K562 (cell line): ENCODE measurements at regions not wholly inside any gene's neighbourhood (a gene's known extent, or its start where the extent isn't known, plus 50 kb on each side); places are given as distances from the start of the nearest gene placed in this dataset.

Source experiments
- ATAC-seq: fragments of 200-7000 bp; cut with Tn5 transposase; 3 replicates; pipeline ENCODE4 v1.9.1; 2020; ENCODE audit warnings: moderate library complexity
- BruUV-seq: library from RNA; stranded (reverse); fragments of 400-500 nt; replicated peaks from 2 replicates; lab custom pipeline; 2021; lab: Mats Ljungman, UMichigan
- CTCF ChIA-PET: fragments of 300-600 bp; formaldehyde crosslinking; extraction: SDS; loops from one replicate; lab custom pipeline; 2021; ENCODE audit warnings: low intra/inter-chr PET ratio; lab: Yijun Ruan, JAX
- POLR2A ChIA-PET: fragments of 300-600, 350-650 bp; sonication (Branson Sonifier 250); formaldehyde crosslinking; extraction: SDS; loops from one replicate; lab custom pipeline; 2021; ENCODE audit warnings: antibody characterized with exemption, inconsistent platforms; lab: Yijun Ruan, JAX
- DNase-seq, 4 experiments: peaks; one replicate each; pipeline versions ENCODE4 v3.0.0 to v3.0.0-alpha.2; 2011 to 2018; ENCODE audit warnings: low spot score in 3 of 4, mixed read lengths in 3 of 4; ENCODE audit errors: extremely low read depth in 1 of 4
- FAIRE-seq: peaks from 2 replicates; lab custom pipeline; 2011; peaks lifted over from hg19 to GRCh38; lab: Jason Lieb, UNC
- H2AFZ ChIP-seq: 2 replicates; pipeline ENCODE4 v1.6.0; 2011; ENCODE audit warnings: low read depth, low read length, control low read depth, inconsistent platforms
- H3K27ac ChIP-seq: fragments of 200-600 bp; 3 replicates; pipeline ENCODE4 v1.8.0; 2011; ENCODE audit warnings: low read depth, mild to moderate bottlenecking, control low read depth, inconsistent platforms, low read length, moderate library complexity, mixed read lengths; ENCODE audit errors: extremely low read depth
- H3K27me3 ChIP-seq, 2 experiments: fragments of 300-600 bp in 1 of 2; 2 replicates in 1 of 2; 3 replicates in 1 of 2; pipeline versions ENCODE4 v1.6.0 to v1.8.0; 2011; ENCODE audit warnings: inconsistent platforms in 2 of 2, low read length in 2 of 2, mild to moderate bottlenecking in 1 of 2, mixed read lengths in 1 of 2, moderate library complexity in 1 of 2; ENCODE audit not compliant: control insufficient read depth in 2 of 2, insufficient read depth in 2 of 2
- H3K36me3 ChIP-seq: fragments of 300-600 bp; 3 replicates; pipeline ENCODE4 v1.8.0; 2011; ENCODE audit warnings: mild to moderate bottlenecking, low read length, inconsistent platforms; ENCODE audit not compliant: control insufficient read depth, insufficient read depth
- H3K4me1 ChIP-seq, 2 experiments: fragments of 200-600 bp in 1 of 2; replicated peaks in 1 of 2; 2 replicates in 1 of 2; 3 replicates in 1 of 2; pipeline versions ENCODE4 v1.5.1 to v1.8.0; 2011; ENCODE audit warnings: inconsistent platforms in 2 of 2, low read length in 2 of 2, mild to moderate bottlenecking in 1 of 2, mixed read lengths in 1 of 2, moderate library complexity in 1 of 2; ENCODE audit not compliant: control insufficient read depth in 2 of 2, insufficient read depth in 2 of 2
- H3K4me2 ChIP-seq: 2 replicates; pipeline ENCODE4 v1.6.1; 2011; ENCODE audit warnings: low read length, control low read depth, inconsistent platforms, mixed read lengths; ENCODE audit not compliant: insufficient read depth
- H3K4me3 ChIP-seq: fragments of 200-600 bp; sonication (generic), shearing (Covaris generic); 2 replicates; pipeline ENCODE4 v1.5.1; 2016; ENCODE audit warnings: control low read depth, inconsistent platforms
- H3K79me2 ChIP-seq: fragments of 200-600 bp; 3 replicates; pipeline ENCODE4 v1.8.0; 2011; ENCODE audit warnings: low read length, inconsistent platforms; ENCODE audit not compliant: control insufficient read depth, insufficient read depth
- H3K9ac ChIP-seq, 2 experiments: 2 replicates each; pipeline versions ENCODE4 v1.6.0 to v1.6.1; 2011; ENCODE audit warnings: low read depth in 2 of 2, low read length in 2 of 2, control low read depth in 1 of 2, inconsistent platforms in 1 of 2, mild to moderate bottlenecking in 1 of 2, mixed read lengths in 1 of 2; ENCODE audit not compliant: insufficient read depth in 1 of 2
- H3K9me1 ChIP-seq: one replicate; pipeline ENCODE4 v1.6.0; 2011; ENCODE audit warnings: inconsistent platforms, mild to moderate bottlenecking, low read length, moderate library complexity; ENCODE audit not compliant: control insufficient read depth, insufficient read depth
- H3K9me3 ChIP-seq: replicated peaks from 2 replicates; pipeline ENCODE4 v1.5.1; 2011; ENCODE audit warnings: low read depth, low read length, inconsistent platforms; ENCODE audit not compliant: control insufficient read depth, insufficient read depth
- H4K20me1 ChIP-seq: replicated peaks from 2 replicates; pipeline ENCODE4 v1.6.1; 2011; ENCODE audit warnings: low read length, inconsistent platforms, mixed read lengths; ENCODE audit not compliant: control insufficient read depth, insufficient read depth
- CBX5 ChIP-seq: IDR thresholded peaks from 2 replicates; pipeline ENCODE4 v1.6.1; 2014; ENCODE audit warnings: low read depth, borderline replicate concordance
- COPS2 ChIP-seq: fragments of 450-650 bp; conservative IDR thresholded peaks from 2 replicates; pipeline ENCODE4 v1.6.1; 2016; ENCODE audit warnings: mild to moderate bottlenecking, moderate library complexity
- ESRRA ChIP-seq: fragments of 450-650 bp; IDR thresholded peaks from 2 replicates; pipeline ENCODE4 v1.6.1; 2014; ENCODE audit warnings: low read depth, mild to moderate bottlenecking, moderate library complexity, borderline replicate concordance
- FOXM1 ChIP-seq, 2 experiments: fragments of 450-650 bp in 1 of 2; sonication (generic) in 1 of 2; formaldehyde crosslinking in 1 of 2; IDR thresholded peaks; 2 replicates each; pipeline versions ENCODE4 v1.6.1 to v1.9.0; 2017 to 2022; ENCODE audit warnings: low read depth in 2 of 2, mild to moderate bottlenecking in 2 of 2, missing genetic modification reagents in 1 of 2, moderate library complexity in 1 of 2
- GABPA ChIP-seq: fragments of 200-800 bp; sonication (Bioruptor generic); conservative IDR thresholded peaks from 2 replicates; pipeline ENCODE4 v1.6.1; 2016; ENCODE audit warnings: low read depth, missing genetic modification characterization, missing compliant biosample characterization
- GABPB2 ChIP-seq: fragments of 250-450 bp; sonication (Bioruptor Pico); conservative IDR thresholded peaks from 2 replicates; pipeline ENCODE4 v1.5.1; 2021; ENCODE audit warnings: mild to moderate bottlenecking
- HMGN3 ChIP-seq: IDR thresholded peaks from 2 replicates; pipeline ENCODE4 v1.6.1; 2011; ENCODE audit warnings: borderline replicate concordance, low read depth, mild to moderate bottlenecking, mixed read lengths, low read length; ENCODE audit not compliant: insufficient read length; ENCODE audit errors: extremely low read depth
- IRF9 ChIP-seq: fragments of 450-650 bp; IDR thresholded peaks from 2 replicates; pipeline ENCODE4 v1.6.1; 2016; ENCODE audit warnings: missing biosample characterization, missing genetic modification characterization
- JUN ChIP-seq, 2 experiments: sonication (generic) in 1 of 2; formaldehyde crosslinking in 1 of 2; IDR thresholded peaks; 2 replicates each; pipeline versions ENCODE4 v1.6.1 to v1.8.0; 2012 to 2022; ENCODE audit warnings: borderline replicate concordance in 2 of 2, mild to moderate bottlenecking in 2 of 2, improper control_type of control experiment in 1 of 2, low read depth in 1 of 2, low read length in 1 of 2, missing genetic modification reagents in 1 of 2
- KAT8 ChIP-seq: fragments of 450-650 bp; IDR thresholded peaks from 2 replicates; pipeline ENCODE4 v1.6.1; 2016; ENCODE audit warnings: low read depth, mild to moderate bottlenecking
- KLF13 ChIP-seq: fragments of 450-650 bp; IDR thresholded peaks from 2 replicates; pipeline ENCODE4 v1.6.1; 2016; ENCODE audit warnings: missing genetic modification characterization, low read depth, mild to moderate bottlenecking, missing compliant biosample characterization, moderate library complexity, borderline replicate concordance
- MEF2D ChIP-seq: conservative IDR thresholded peaks from 2 replicates; pipeline ENCODE4 v1.6.1; 2016; ENCODE audit warnings: low read depth, missing genetic modification characterization, missing compliant biosample characterization
- PCBP1 ChIP-seq: fragments of 200-400 bp; formaldehyde crosslinking; IDR thresholded peaks from 2 replicates; pipeline ENCODE4 v1.6.1; 2018; ENCODE audit warnings: mild to moderate bottlenecking, low read depth, low read length; ENCODE audit not compliant: poor library complexity, severe bottlenecking
- PHB2 ChIP-seq: fragments of 450-650 bp; IDR thresholded peaks from 2 replicates; pipeline ENCODE4 v1.6.1; 2017; ENCODE audit warnings: low read depth
- PRDM10 ChIP-seq: fragments of 450-650 bp; IDR thresholded peaks from 2 replicates; pipeline ENCODE4 v1.6.1; 2018; ENCODE audit not compliant: partially characterized antibody
- TCF7 ChIP-seq: sonication (generic); IDR thresholded peaks from 2 replicates; pipeline ENCODE4 v1.6.1; 2016; ENCODE audit warnings: antibody characterized with exemption, borderline replicate concordance
- XRCC3 ChIP-seq: fragments of 450-650 bp; IDR thresholded peaks from 2 replicates; pipeline ENCODE4 v1.6.1; 2017; ENCODE audit warnings: mild to moderate bottlenecking, moderate library complexity
- ZBED1 ChIP-seq: IDR thresholded peaks from 2 replicates; pipeline ENCODE4 v1.6.1; 2014
- ZNF76 ChIP-seq: fragments of 250-450 bp; sonication (Bioruptor Pico); IDR thresholded peaks from 2 replicates; pipeline ENCODE4 v1.4.0; 2020; ENCODE audit warnings: mild to moderate bottlenecking, moderate library complexity, borderline replicate concordance
- ZNF778 ChIP-seq: fragments of 450-650 bp; formaldehyde crosslinking; IDR thresholded peaks from 2 replicates; pipeline ENCODE4 v1.4.0; 2020; ENCODE audit warnings: mild to moderate bottlenecking, moderate library complexity
- WGBS: fragments of 100-300 bp; shearing (Covaris generic); methylation state at CpG from one replicate; pipeline ENCODE4 v1.1.6; 2016; ENCODE audit warnings: low coverage, mixed read lengths; ENCODE audit not compliant: insufficient coverage; ENCODE audit errors: missing lambda C conversion rate; 5-methylcytosine and 5-hydroxymethylcytosine counted together
- in situ Hi-C: fragments of 300-500 bp; cut with MboI; formaldehyde crosslinking; loops from 4 replicates; pipeline ENCODE4 v1.15.0; 2018; ENCODE audit warnings: inconsistent platforms, mixed read lengths
- intact Hi-C: fragments of 100-400 bp; cut with micrococcal nuclease; formaldehyde crosslinking; loops from 2 replicates; pipeline ENCODE4 v1.14.2; 2022

- CTCF ChIA-PET: no interaction called here
- FAIRE-seq: no peak
These were observed 236.2 kb downstream of the C11orf87 start for GRCh38 chr11:109658190-109658589.

More at GRCh38 chr11:109658190-109658589, 236.2 kb downstream of the C11orf87 start:
- BruUV-seq: no TSS peak
- Histone ChIP-seq H3K9me1 (no peaks in the 10 kb centered on the region), H3K79me2 (no peaks in the 10 kb centered on the region), H3K27me3 (no peaks in the 10 kb centered on the region), H2AFZ (no peak overlapping the region), H3K36me3 (no peaks in the 10 kb centered on the region), H3K9ac (no peak overlapping the region), H3K4me2 (no peak overlapping the region), H3K27ac (no peak overlapping the region), H3K4me1 (no peaks in the 10 kb centered on the region), H3K4me3 (no peak overlapping the region), H3K9me3 (peaks cover 2% of the 10 kb centered on the region; the same call in 1 of the 2 replicates), H4K20me1 (no peaks in the 10 kb centered on the region)
- TF ChIP-seq HMGN3: no peak
- TF ChIP-seq ZBED1: no peak
- TF ChIP-seq ZNF76: no peak
- no peak for TF ChIP-seq COPS2
- TF ChIP-seq PRDM10: no peak
- no peak for TF ChIP-seq IRF9 (tag)
- no peak for TF ChIP-seq XRCC3
- no peak for TF ChIP-seq KLF13 (tag)
- TF ChIP-seq ESRRA: no peak
- no peak for TF ChIP-seq PCBP1
- no peak for TF ChIP-seq ZNF778 (CRISPR knock-in tag)
- no peak for TF ChIP-seq GABPB2
- TF ChIP-seq CBX5: no peak
- no peak for TF ChIP-seq PHB2
- no peak for TF ChIP-seq GABPA (tag)
- no peak for TF ChIP-seq TCF7
- no peak for TF ChIP-seq KAT8
- no peak for TF ChIP-seq FOXM1 (IDR thresholded peaks at IDR 0.05; ENCODE audit: low read depth)
- no peak for TF ChIP-seq FOXM1 (CRISPR knock-in tag; IDR thresholded peaks at IDR 0.05; ENCODE audit: low read depth)
- no peak for TF ChIP-seq MEF2D (tag)
- TF ChIP-seq JUN (IDR thresholded peaks at IDR 0.05; ENCODE audit: borderline replicate concordance, low read depth, low read length): no peak
- TF ChIP-seq JUN (CRISPR knock-in tag; IDR thresholded peaks at IDR 0.05; ENCODE audit: borderline replicate concordance): no peak
- ATAC-seq (no peak), DNase-seq (no peak)
- intact Hi-C loops (no loop called here), in situ Hi-C loops (no loop called here)
- 0% methylated on average over 4 of the region's 4 CpGs for WGBS
- POLR2A ChIA-PET: no interaction called here
